Activated CD8-positive, alpha-beta memory T cell treated with anti-CD3 and anti-CD28 coated beads for 4 hours (primary cell): ENCODE measurements at regions not wholly inside any gene's neighbourhood (a gene's known extent, or its start where the extent isn't known, plus 50 kb on each side); places are given as distances from the start of the nearest gene placed in this dataset.

ENCODE experiments used
- DNase-seq, 2 donors: peaks; one replicate each; pipeline ENCODE4 v3.0.0-alpha.2; 2020; ENCODE audit warnings: low read depth in 2 of 2

GRCh38 chr3:124599779-124600693 lies 130.2 kb upstream of the UMPS start:
- no peak for DNase-seq

GRCh38 chr3:124600765-124601164 lies 129.5 kb upstream of the UMPS start:
- no peak for DNase-seq

GRCh38 chr3:124601190-124601589 lies 129.1 kb upstream of the UMPS start:
- no peak for DNase-seq

DNA sequence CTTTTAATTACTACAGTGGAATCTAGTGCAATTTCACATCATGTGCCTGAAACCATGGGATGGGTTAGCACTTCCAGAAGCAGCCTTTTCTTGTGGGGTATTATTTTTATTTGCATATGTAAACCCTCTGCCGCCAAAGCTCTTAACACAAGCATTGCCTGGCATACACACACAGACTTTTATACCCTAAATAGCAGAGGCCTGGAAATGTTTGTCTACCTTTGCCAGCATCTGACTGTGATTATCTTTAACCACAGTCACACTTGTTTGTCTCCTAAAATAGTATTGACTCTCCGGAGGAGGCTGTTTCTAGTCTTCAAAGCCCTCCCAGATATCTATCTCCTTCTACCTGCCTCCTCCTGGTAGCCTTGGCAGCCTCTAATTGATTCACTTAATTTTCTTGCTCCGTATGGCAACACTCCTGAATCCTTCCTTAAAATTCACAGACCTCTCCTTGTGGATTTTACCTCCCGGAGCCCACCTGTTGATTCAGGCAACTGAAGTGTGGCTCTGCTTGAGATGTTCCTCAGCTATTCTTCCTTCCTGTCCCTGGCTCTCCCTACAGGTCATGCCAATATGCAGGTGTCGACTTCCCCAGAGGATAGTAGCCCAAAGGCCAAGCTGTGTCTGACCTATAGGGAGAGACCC lies 127.1 kb upstream of the UMPS start:
- DNase-seq = no peak

GRCh38 chr3:124605781-124606579 lies 124.3 kb upstream of the UMPS start:
- DNase-seq = no peak

GRCh38 chr3:124607163-124607562 lies 123.1 kb upstream of the UMPS start:
- DNase-seq = no peak

GRCh38 chr3:124609402-124609801 lies 120.8 kb upstream of the UMPS start:
- DNase-seq = no peak

- DNase-seq = no peak
Measured at GRCh38 chr3:124610130-124610529, 120.1 kb upstream of the UMPS start.

DNA sequence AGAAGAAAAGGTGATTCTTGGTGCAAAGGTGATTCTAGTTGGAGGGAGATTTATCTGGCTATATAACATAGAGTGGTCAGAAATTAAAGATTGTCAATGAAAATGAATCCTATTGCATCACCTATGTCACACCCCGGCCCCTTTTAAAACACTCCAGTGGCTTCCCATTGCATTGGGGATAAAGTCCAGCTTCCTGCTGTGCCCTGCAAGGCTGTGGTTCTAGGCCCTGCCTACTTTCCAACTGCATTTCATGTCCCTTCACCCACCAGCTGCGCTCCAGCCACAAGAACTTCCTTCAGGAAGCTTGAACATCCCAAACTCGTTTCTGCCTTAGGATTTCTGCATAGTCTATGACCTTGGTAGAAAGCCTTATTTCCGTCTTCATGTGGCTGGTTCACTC lies 118.7 kb upstream of the UMPS start:
- DNase-seq = no peak

DNA sequence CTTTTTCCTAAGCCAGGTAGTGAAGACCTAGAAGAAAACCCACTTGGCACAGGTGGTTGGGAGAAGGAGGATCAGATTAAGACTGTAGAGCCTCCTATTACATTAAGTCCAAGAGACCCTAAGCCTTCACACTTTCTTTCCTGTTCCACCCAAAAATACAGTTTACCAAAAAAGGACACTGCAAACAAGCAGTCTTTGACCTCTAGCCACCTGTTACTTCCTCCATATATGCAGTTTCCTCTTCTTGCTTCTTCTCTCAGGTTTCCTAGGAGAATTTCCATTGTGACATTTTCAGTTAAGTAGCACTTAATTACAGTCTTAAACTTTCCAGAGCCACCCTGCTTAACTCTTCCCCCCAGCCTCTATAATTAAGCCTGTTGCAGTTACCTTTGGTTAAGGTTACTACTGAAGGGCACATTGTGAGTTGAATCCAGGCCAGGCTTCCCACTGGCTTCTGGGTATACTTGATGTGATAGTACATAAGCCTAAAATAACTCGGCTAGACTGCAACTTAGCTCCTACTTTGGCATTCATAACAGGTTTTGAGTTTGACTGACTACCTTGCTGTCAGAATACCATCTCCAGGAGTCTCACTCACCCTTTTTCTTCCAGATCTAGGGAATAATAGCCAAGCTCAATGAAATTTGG lies 114.2 kb upstream of the UMPS start:
- DNase-seq = no peak

- no peak for DNase-seq
Measured at GRCh38 chr3:124617177-124617576, 113.1 kb upstream of the UMPS start.

GRCh38 chr3:124619887-124620599 lies 110.2 kb upstream of the UMPS start:
- no peak for DNase-seq

GRCh38 chr3:124620600-124621063 lies 109.6 kb upstream of the UMPS start:
- DNase-seq = peak in 1 of 2 donors; percentile 14

- no peak for DNase-seq
Measured at GRCh38 chr3:124621498-124621897, 108.8 kb upstream of the UMPS start.

DNA sequence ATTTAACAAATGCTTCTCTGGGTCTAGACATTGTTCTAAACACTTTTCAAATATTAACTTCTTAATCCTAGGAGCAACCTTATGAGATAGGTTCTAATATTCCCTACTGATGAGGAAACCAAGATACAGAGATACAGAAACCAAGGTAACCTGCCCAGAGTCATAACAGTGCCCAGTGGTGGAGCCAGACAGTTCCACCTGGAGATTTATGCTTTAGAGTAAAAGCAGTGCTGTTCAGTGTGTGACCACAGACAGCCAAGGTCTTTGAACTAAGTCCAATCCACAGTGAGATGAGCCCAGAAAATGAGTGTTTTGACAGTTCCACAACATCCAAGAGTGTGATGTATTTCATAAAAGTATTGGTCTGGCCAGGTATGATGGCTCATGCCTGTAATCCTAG lies 105.2 kb upstream of the UMPS start:
- no peak for DNase-seq

DNA sequence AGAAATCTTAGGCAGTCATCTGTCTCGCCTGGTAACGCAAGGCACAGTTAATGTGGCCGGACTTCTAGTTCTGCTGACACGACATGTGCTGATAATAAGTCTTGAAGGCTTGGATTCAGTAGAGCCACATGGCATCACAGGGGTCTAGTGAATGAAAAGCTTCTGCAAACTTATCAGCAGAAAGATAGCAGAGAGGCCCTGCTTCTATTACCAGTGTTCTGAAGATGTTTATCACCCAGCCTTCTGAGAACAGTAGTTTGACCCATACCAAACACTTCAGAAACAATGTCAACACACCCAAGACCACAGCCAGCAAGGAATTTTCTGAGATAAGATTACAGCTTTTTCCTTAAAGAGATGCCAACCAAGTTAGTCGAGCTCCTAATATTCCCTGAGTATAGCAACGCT lies 102.7 kb upstream of the UMPS start:
- DNase-seq = no peak

DNA sequence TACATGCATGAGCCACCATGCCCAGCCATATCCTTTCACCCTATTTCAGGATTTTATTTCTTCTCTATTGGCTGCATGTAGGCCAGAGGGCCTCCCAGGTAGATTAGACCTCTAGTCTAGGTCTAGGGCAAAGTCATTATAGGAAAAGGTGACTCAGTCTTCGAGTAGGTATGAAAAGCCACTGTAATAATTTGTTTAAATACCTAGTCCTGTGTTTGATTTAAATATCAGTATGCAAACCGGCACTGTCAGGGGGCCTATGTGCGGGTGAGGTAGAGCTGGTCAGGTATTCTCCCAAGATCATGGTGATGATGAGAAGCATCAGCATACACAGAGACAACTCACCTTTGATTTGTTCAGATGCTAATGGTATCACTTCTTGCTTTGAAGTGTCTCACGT lies 101.4 kb upstream of the UMPS start:
- DNase-seq = no peak

GRCh38 chr3:124629497-124629896 lies 100.8 kb upstream of the UMPS start:
- DNase-seq = no peak

DNA sequence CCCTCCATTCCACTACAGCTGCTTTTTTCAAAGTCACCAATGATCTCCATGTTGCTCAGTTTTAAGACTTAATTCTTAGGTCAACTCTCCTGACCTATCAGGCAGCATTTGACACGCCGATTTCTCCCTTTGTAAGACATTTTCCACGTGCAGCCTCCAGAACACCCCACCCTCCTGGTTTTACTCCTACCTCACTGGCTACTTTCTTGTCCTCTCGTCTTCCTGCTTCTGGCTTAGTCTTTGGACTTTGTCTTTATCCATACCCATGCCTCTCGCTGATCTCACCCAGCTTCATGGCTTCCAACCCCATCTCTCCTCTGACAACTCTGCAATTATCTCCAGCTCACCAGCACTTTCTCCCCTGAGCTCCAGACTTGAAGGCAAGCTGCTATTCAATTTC lies 99.3 kb upstream of the UMPS start:
- DNase-seq = no peak

- DNase-seq = no peak
Measured at GRCh38 chr3:124631727-124632126, 98.5 kb upstream of the UMPS start.

DNA sequence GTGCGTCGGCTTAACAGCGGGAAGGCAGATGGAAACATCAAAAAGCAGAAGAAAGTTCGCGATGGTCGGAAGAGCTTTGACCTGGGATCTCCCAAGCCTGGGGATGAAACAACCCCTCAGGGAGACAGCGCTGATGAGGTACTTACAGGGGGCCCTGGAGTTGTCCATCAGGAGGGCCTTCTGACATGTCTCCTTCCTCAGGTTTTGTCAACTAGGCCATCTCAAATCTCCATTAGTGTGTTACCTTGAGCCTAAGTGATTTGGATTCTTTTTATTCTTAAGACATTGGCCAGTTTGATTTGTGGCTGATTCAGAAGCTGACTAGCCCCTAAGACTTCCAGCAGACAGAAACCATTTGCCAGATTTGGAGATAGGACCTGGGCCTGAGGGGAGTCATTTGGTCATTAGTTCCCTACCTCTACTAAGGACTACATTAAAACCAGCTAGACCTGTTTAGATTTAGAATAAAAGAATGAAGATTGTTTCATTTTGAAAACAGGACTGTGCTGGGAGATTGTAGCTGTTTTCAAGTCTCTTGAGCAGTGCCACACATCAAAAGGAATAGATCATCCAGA lies 97.6 kb upstream of the UMPS start:
- no peak for DNase-seq
